GM12891 (cell line): ENCODE measurements at regions not wholly inside any gene's neighbourhood (a gene's known extent, or its start where the extent isn't known, plus 50 kb on each side); places are given as distances from the start of the nearest gene placed in this dataset.
"Not testable (repeated sequence)": the region's sequence is repeated elsewhere in the genome, so short reads cannot be mapped to it uniquely, and the experiment has no call there.

Source experiments
- POLR2A ChIP-seq: IDR thresholded peaks from 2 replicates; pipeline ENCODE4 v1.6.1; 2011; ENCODE audit warnings: low read depth, low read length, control low read depth
- TAF1 ChIP-seq: IDR thresholded peaks from 2 replicates; pipeline ENCODE4 v1.6.1; 2011; ENCODE audit warnings: low read depth, low read length, control low read depth

GRCh38 chr2:239641904-239642303 is 241.1 kb upstream of the HDAC4 start:
- not testable (repeated sequence) for TF ChIP-seq TAF1, POLR2A
